ENCODE measurements at regions not wholly inside any gene's neighbourhood (a gene's known extent, or its start where the extent isn't known, plus 50 kb on each side); places are given as distances from the start of the nearest gene placed in this dataset.

- Histone ChIP-seq H3K4me1 (ENCODE audit: insufficient read depth) (no peaks in the 10 kb centered on the region), H3K9me2 (ENCODE audit: insufficient read depth) (no peaks in the 10 kb centered on the region), H3K9me3 (ENCODE audit: low read depth) (no peaks in the 10 kb centered on the region), H3K4me2 (ENCODE audit: unreplicated experiment) (no peak overlapping the region), H3K36me3 (ENCODE audit: low read depth) (no peaks in the 10 kb centered on the region), H3K27me3 (replicated peaks; ENCODE audit: insufficient read depth) (peaks cover 29% of the 10 kb centered on the region), H3K9ac (no peak overlapping the region), H3F3A (ENCODE audit: insufficient read depth) (peaks cover 4% of the 10 kb centered on the region; the same call in 1 of the 2 replicates), H3K79me2 (ENCODE audit: insufficient read depth) (no peaks in the 10 kb centered on the region), H3K27ac (no peak overlapping the region), H2AFZ (no peak overlapping the region), H4K20me1 (ENCODE audit: insufficient read depth) (no peaks in the 10 kb centered on the region), H3K4me3 (no peak overlapping the region)
- DNase-seq = no peak
- 59 to 63% methylated on average over 11 of the region's 11 CpGs for WGBS, 2 experiments (ENCODE audit: low coverage in 1 of 2, low lambda C conversion rate in 2 of 2, missing lambda C conversion rate in 2 of 2)
- TF ChIP-seq EZH2phosphoT487 (IDR thresholded peaks at IDR 0.05; ENCODE audit: insufficient read depth, low read depth) (no peak), EZH2 (IDR thresholded peaks at IDR 0.05; ENCODE audit: insufficient read depth, poor library complexity, severe bottlenecking) (no peak)
- in situ Hi-C loops (cut with MboI) = no loop called here
Measured at GRCh38 chr15:98425173-98425572, 223.2 kb upstream of the IGF1R start.

GRCh38 chr15:98427321-98427720, 221.0 kb upstream of the IGF1R start:
- Histone ChIP-seq H3K9ac (no peak overlapping the region), H3K79me2 (ENCODE audit: insufficient read depth) (no peaks in the 10 kb centered on the region), H3K9me3 (ENCODE audit: low read depth) (no peaks in the 10 kb centered on the region), H3K9me2 (ENCODE audit: insufficient read depth) (no peaks in the 10 kb centered on the region), H3K4me3 (no peak overlapping the region), H3K36me3 (ENCODE audit: low read depth) (no peaks in the 10 kb centered on the region), H2AFZ (no peak overlapping the region), H3F3A (ENCODE audit: insufficient read depth) (peaks cover 4% of the 10 kb centered on the region; the same call in 1 of the 2 replicates), H3K27ac (no peak overlapping the region), H3K4me2 (ENCODE audit: unreplicated experiment) (no peak overlapping the region), H3K4me1 (ENCODE audit: insufficient read depth) (no peaks in the 10 kb centered on the region), H3K27me3 (replicated peaks; ENCODE audit: insufficient read depth) (peaks cover 26% of the 10 kb centered on the region), H4K20me1 (ENCODE audit: insufficient read depth) (no peaks in the 10 kb centered on the region)
- TF ChIP-seq EZH2 (IDR thresholded peaks at IDR 0.05; ENCODE audit: insufficient read depth, poor library complexity, severe bottlenecking) (no peak), EZH2phosphoT487 (IDR thresholded peaks at IDR 0.05; ENCODE audit: insufficient read depth, low read depth) (no peak)
- in situ Hi-C loops (cut with MboI) = no loop called here
- WGBS, 2 experiments (ENCODE audit: low coverage in 1 of 2, low lambda C conversion rate in 2 of 2, missing lambda C conversion rate in 2 of 2) = 20% methylated on average over 8 of the region's 8 CpGs
- DNase-seq = no peak

GRCh38 chr15:98428253-98428989, 219.9 kb upstream of the IGF1R start:
- in situ Hi-C loops (cut with MboI) = no loop called here
- 1 to 5% methylated on average over 28 to 49 of the region's 49 CpGs for WGBS, 2 experiments (ENCODE audit: low coverage in 1 of 2, low lambda C conversion rate in 2 of 2, missing lambda C conversion rate in 2 of 2)
- H3K79me2 ChIP-seq (ENCODE audit: insufficient read depth) = no peaks in the 10 kb centered on the region
- no peaks in the 10 kb centered on the region for H3K36me3 ChIP-seq (ENCODE audit: low read depth)
- H3K9me3 ChIP-seq (ENCODE audit: low read depth) = no peaks in the 10 kb centered on the region
- no peak for TF ChIP-seq EZH2phosphoT487 (IDR thresholded peaks at IDR 0.05; ENCODE audit: insufficient read depth, low read depth)
- DNase-seq = peak; percentile 88
- peak overlapping the region; percentile 47 for H3K9ac ChIP-seq
- H2AFZ ChIP-seq = peak overlapping the region; percentile 81
- H3K4me3 ChIP-seq = peak overlapping the region; percentile 75
- peak overlapping the region; percentile 92 for H3K4me2 ChIP-seq (ENCODE audit: unreplicated experiment)
- H3K27me3 ChIP-seq (replicated peaks; ENCODE audit: insufficient read depth) = peaks cover 19% of the 10 kb centered on the region
- no peaks in the 10 kb centered on the region for H3K4me1 ChIP-seq (ENCODE audit: insufficient read depth)
- H4K20me1 ChIP-seq (ENCODE audit: insufficient read depth) = no peaks in the 10 kb centered on the region
- no peaks in the 10 kb centered on the region for H3K9me2 ChIP-seq (ENCODE audit: insufficient read depth)
- H3K27ac ChIP-seq = peak overlapping the region; percentile 19; the same call in 1 of the 2 replicates
- H3F3A ChIP-seq (ENCODE audit: insufficient read depth) = peaks cover 4% of the 10 kb centered on the region; the same call in 1 of the 2 replicates

GRCh38 chr15:98431171-98431570, 217.2 kb upstream of the IGF1R start:
- Histone ChIP-seq H3K9me2 (ENCODE audit: insufficient read depth) (no peaks in the 10 kb centered on the region), H3K27me3 (replicated peaks; ENCODE audit: insufficient read depth) (peaks cover 18% of the 10 kb centered on the region; the same call in 1 of the 2 replicates), H3F3A (ENCODE audit: insufficient read depth) (peaks cover 4% of the 10 kb centered on the region; the same call in 1 of the 2 replicates), H3K79me2 (ENCODE audit: insufficient read depth) (no peaks in the 10 kb centered on the region), H3K27ac (no peak overlapping the region), H3K9me3 (ENCODE audit: low read depth) (no peaks in the 10 kb centered on the region), H4K20me1 (ENCODE audit: insufficient read depth) (no peaks in the 10 kb centered on the region), H3K9ac (no peak overlapping the region), H3K4me1 (ENCODE audit: insufficient read depth) (no peaks in the 10 kb centered on the region), H3K4me3 (no peak overlapping the region), H2AFZ (no peak overlapping the region), H3K4me2 (ENCODE audit: unreplicated experiment) (no peak overlapping the region), H3K36me3 (ENCODE audit: low read depth) (no peaks in the 10 kb centered on the region)
- DNase-seq = no peak
- in situ Hi-C loops (cut with MboI) = no loop called here
- WGBS, 2 experiments (ENCODE audit: low coverage in 1 of 2, low lambda C conversion rate in 2 of 2, missing lambda C conversion rate in 2 of 2) = 60 to 65% methylated on average over 9 of the region's 9 CpGs
- no peak for TF ChIP-seq EZH2phosphoT487 (IDR thresholded peaks at IDR 0.05; ENCODE audit: insufficient read depth, low read depth)
- no peak for TF ChIP-seq EZH2 (IDR thresholded peaks at IDR 0.05; ENCODE audit: insufficient read depth, poor library complexity, severe bottlenecking)
